Urinary bladder (tissue), 3 donors: ENCODE measurements at regions not wholly inside any gene's neighbourhood (a gene's known extent, or its start where the extent isn't known, plus 50 kb on each side); places are given as distances from the start of the nearest gene placed in this dataset.
"Not testable (repeated sequence)": the region's sequence is repeated elsewhere in the genome, so short reads cannot be mapped to it uniquely, and the experiment has no call there.

Experiments used
- DNase-seq: peaks from one replicate; pipeline ENCODE4 v3.0.0-alpha.2; 2015; ENCODE audit errors: extremely low spot score
- H3K27ac ChIP-seq: one replicate; pipeline ENCODE4 v1.5.1; 2013; ENCODE audit warnings: low read depth, mild to moderate bottlenecking, moderate library complexity
- H3K36me3 ChIP-seq: one replicate; pipeline ENCODE4 v1.6.1; 2013; ENCODE audit warnings: mild to moderate bottlenecking, moderate library complexity; ENCODE audit not compliant: insufficient read depth
- H3K4me1 ChIP-seq: one replicate; pipeline ENCODE4 v1.6.1; 2013; ENCODE audit warnings: mild to moderate bottlenecking, moderate library complexity; ENCODE audit not compliant: insufficient read depth
- H3K4me3 ChIP-seq: one replicate; pipeline ENCODE4 v1.5.1; 2013; ENCODE audit warnings: low read depth, low read length
- WGBS: extraction: QIAGEN DNeasy Blood & Tissue Kit; methylation state at CpG from one replicate; pipeline ENCODE4 v1.1.7; 2013; 5-methylcytosine and 5-hydroxymethylcytosine counted together
- donor health status: healthy with polysubstance abuse.
- donor health status: healthy.

GRCh38 chr5:174448041-174448440, 276.3 kb upstream of the MSX2 start:
- H3K36me3 ChIP-seq, result no peaks in the 10 kb centered on the region
- no peak overlapping the region for H3K27ac ChIP-seq
- DNase-seq, result no peak
- H3K4me1 ChIP-seq, result no peaks in the 10 kb centered on the region
- 84% methylated on average over 4 of the region's 4 CpGs for WGBS
- no peak overlapping the region for H3K4me3 ChIP-seq

- DNase-seq, result no peak
Observed at GRCh38 chr5:174448662-174449061, 275.7 kb upstream of the MSX2 start.

DNA sequence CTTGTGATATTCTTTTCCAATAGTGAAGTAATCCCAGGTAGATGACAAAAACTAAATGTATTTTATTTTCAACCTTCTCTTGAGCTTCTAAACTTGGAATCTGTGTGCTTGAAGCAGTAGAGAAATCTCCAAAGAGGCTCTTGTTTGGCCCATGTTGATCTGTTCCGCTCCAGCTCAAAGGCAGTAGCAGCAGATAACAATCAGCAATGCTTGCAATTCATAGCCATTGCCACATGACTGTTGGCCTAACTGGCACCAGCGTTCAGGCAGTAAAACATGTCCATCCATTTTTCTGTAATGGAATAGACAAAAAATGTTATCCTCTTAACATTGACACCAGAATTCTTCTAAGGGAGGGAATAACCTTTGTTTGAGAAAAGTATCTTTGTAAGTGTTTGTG, 270.7 kb upstream of the MSX2 start:
- Histone ChIP-seq H3K4me1 (no peaks in the 10 kb centered on the region), H3K36me3 (no peaks in the 10 kb centered on the region), H3K4me3 (no peak overlapping the region), H3K27ac (no peak overlapping the region)
- WGBS, result 56% methylated on average over 2 of the region's 2 CpGs
- no peak for DNase-seq

More at GRCh38 chr5:174448662-174449061, 275.7 kb upstream of the MSX2 start:
- no peak overlapping the region for H3K27ac ChIP-seq
- no peaks in the 10 kb centered on the region for H3K4me1 ChIP-seq
- H3K36me3 ChIP-seq, result no peaks in the 10 kb centered on the region
- no peak overlapping the region for H3K4me3 ChIP-seq

- Histone ChIP-seq H3K4me3 (no peak overlapping the region), H3K27ac (no peak overlapping the region), H3K4me1 (no peaks in the 10 kb centered on the region), H3K36me3 (no peaks in the 10 kb centered on the region)
- WGBS, result 41% methylated on average over 6 of the region's 6 CpGs
- DNase-seq, result no peak
Observed at GRCh38 chr5:174454464-174454863, 269.9 kb upstream of the MSX2 start.

DNA sequence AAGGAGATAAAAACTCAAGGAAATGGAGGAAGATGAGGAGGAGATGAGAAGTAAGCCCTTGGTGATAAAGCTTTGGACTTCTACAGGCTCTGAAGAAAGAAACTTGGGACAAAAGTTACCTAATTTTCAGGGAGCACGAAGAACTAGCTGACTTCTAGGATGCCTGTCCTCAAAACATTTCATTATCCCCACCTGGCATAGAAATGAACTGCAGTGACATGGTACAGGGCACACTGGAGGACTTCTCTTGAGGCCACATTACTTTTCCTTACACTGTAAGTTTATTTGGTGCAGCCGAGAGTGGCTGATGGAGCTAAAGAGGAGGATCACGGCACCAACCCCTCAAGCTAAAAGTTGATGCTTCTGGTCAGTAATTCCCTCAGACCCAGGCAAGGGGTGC, 269.5 kb upstream of the MSX2 start:
- Histone ChIP-seq H3K27ac (no peak overlapping the region), H3K4me3 (no peak overlapping the region), H3K36me3 (no peaks in the 10 kb centered on the region), H3K4me1 (no peaks in the 10 kb centered on the region)
- WGBS, result 68% methylated on average over 3 of the region's 3 CpGs
- DNase-seq, result no peak

- Histone ChIP-seq H3K4me1 (no peaks in the 10 kb centered on the region), H3K36me3 (no peaks in the 10 kb centered on the region), H3K4me3 (no peak overlapping the region), H3K27ac (no peak overlapping the region)
- no peak for DNase-seq
- WGBS, result 57% methylated on average over 4 of the region's 4 CpGs
Observed at GRCh38 chr5:174455301-174455700, 269.1 kb upstream of the MSX2 start.

- no peak for DNase-seq
- Histone ChIP-seq H3K27ac (no peak overlapping the region), H3K4me1 (no peaks in the 10 kb centered on the region), H3K36me3 (no peaks in the 10 kb centered on the region), H3K4me3 (no peak overlapping the region)
- WGBS, result 45% methylated on average over 5 of the region's 5 CpGs
Observed at GRCh38 chr5:174457141-174457678, 267.2 kb upstream of the MSX2 start.

DNA sequence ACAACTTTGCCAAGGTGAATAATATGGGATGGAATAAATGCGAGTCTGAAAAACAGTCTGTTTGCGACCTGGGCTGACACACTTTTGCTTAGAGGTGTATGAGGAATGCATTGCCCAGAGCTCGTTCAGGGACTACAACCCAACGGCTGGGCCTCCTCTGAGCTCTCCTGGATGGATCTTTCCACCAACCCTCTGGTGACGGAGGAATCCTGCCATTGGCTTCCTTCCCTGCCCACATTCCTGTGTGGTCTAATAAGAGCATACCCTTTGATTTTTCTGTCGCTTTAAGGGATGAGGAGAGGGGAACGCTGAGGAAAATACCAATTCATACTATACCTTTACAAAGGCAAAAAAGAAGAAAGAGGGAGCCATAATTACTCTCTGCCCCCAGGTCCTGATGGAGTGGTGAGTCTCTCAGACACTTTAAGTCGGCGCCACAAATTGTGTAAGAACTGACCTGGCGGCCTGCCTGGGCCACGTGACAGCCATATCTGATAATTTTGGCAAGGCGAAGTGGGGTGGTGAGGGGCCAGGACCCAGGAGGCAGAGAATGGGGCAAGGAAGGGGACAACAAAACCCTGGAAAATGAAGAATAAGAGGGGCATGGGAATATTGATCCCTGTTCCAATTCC, 265.2 kb upstream of the MSX2 start:
- no peak overlapping the region for H3K4me3 ChIP-seq
- no peaks in the 10 kb centered on the region for H3K36me3 ChIP-seq
- H3K27ac ChIP-seq, result peak overlapping the region; percentile 76
- 57% methylated on average over 12 of the region's 12 CpGs for WGBS
- H3K4me1 ChIP-seq, result no peaks in the 10 kb centered on the region
- no peak for DNase-seq

DNA sequence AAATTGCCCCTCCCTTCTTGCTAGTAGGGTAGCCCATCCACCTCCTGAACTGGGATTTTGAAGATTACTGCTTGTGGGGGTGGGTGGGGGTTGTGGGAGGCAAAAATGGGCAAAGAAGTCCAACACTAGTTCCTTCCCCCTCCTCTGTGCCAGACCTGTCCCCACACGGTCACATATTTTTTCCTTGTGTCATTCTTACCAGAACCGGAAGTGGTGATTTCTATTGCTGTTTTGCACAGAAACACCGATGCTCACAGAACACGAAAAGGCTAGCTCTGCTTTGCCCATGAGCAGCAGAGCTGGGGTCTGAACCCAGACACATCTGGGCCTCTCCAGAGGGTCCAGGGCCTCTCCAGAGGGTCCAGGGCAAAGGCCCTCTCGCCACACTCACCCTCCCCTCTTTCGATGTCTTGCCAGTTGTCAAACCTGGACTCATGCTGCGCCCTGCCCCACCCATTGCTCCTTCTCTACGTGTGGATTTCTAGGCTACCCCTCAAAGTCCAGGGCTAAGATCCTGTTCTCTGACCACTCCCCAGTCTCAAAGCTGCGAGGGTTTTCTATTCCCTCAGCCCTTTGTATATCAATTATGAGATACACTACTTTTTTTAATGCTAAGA, 264.4 kb upstream of the MSX2 start:
- 65% methylated on average over 9 of the region's 9 CpGs for WGBS
- Histone ChIP-seq H3K27ac (peak overlapping the region; percentile 82), H3K4me1 (no peaks in the 10 kb centered on the region), H3K4me3 (no peak overlapping the region), H3K36me3 (no peaks in the 10 kb centered on the region)
- DNase-seq, result no peak

GRCh38 chr5:174462129-174462528, 262.3 kb upstream of the MSX2 start:
- no peak overlapping the region for H3K4me3 ChIP-seq
- H3K27ac ChIP-seq, result no peak overlapping the region
- DNase-seq, result no peak
- no peaks in the 10 kb centered on the region for H3K36me3 ChIP-seq
- H3K4me1 ChIP-seq, result no peaks in the 10 kb centered on the region
- WGBS, result 33% methylated on average over 4 of the region's 4 CpGs

- Histone ChIP-seq H3K27ac (no peak overlapping the region), H3K4me3 (no peak overlapping the region), H3K4me1 (no peaks in the 10 kb centered on the region), H3K36me3 (no peaks in the 10 kb centered on the region)
- DNase-seq, result no peak
- WGBS, result 83% methylated on average over 1 of the region's 1 CpG
Observed at GRCh38 chr5:174464504-174465165, 259.7 kb upstream of the MSX2 start.

DNA sequence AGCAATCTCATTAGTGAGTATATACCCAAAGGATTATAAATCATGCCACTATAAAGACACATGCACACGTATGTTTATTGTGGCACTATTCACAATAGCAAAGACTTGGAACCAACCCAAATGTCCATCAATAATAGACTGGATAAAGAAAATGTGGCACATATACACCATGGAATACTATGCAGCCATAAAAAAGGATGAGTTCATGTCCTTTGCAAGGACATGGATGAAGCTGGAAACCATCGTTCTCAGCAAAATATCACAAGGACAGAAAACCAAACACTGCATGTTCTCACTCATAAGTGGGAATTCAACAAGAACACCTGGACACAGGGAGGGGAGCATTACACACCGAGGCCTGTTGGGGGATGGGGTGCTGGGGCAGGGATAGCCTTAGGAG, 252.9 kb upstream of the MSX2 start:
- not testable (repeated sequence) for H3K27ac ChIP-seq, H3K4me1 ChIP-seq, H3K4me3 ChIP-seq, DNase-seq, H3K36me3 ChIP-seq
- WGBS, result 86% methylated on average over 3 of the region's 3 CpGs

GRCh38 chr5:174472956-174473355, 251.4 kb upstream of the MSX2 start:
- DNase-seq, result no peak
- Histone ChIP-seq H3K4me3 (no peak overlapping the region), H3K4me1 (no peaks in the 10 kb centered on the region), H3K27ac (no peak overlapping the region), H3K36me3 (no peaks in the 10 kb centered on the region)
- 96% methylated on average over 2 of the region's 2 CpGs for WGBS

DNA sequence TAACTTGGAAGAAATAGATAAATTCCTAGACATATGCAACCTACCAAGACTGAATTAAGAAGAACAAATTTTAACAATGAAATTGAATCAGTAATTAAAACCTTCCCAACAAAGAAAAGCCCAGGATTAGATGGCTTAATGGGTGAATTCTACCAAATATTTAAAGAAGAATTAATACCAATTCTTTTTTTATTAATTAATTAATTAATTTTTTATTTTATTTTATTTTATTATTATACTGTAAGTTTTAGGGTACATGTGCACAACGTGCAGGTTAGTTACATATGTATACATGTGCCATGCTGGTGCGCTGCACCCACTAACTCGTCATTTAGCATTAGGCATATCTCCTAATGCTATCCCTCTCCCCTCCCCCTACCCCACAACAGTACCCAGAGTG, 248.4 kb upstream of the MSX2 start:
- not testable (repeated sequence) for DNase-seq, H3K4me3 ChIP-seq, H3K27ac ChIP-seq, H3K4me1 ChIP-seq, H3K36me3 ChIP-seq
- 94% methylated on average over 3 of the region's 3 CpGs for WGBS
